H1 (cell line): ENCODE measurements at regions not wholly inside any gene's neighbourhood (a gene's known extent, or its start where the extent isn't known, plus 50 kb on each side); places are given as distances from the start of the nearest gene placed in this dataset.

Experiments
- CTCF ChIA-PET: fragments of 300-600 bp; sonication (Branson Sonifier 250); formaldehyde crosslinking; loops from one replicate; lab custom pipeline; 2021; ENCODE audit not compliant: partially characterized antibody; lab: Charles Lee
- POLR2A ChIA-PET: fragments of 300-600 bp; sonication (Branson Sonifier 250); formaldehyde crosslinking; loops from one replicate; lab custom pipeline; 2021; ENCODE audit warnings: inconsistent platforms; ENCODE audit not compliant: partially characterized antibody; lab: Charles Lee
- DNase-seq, 2 experiments: peaks; one replicate each; pipeline versions ENCODE4 v3.0.0 to v3.0.0-alpha.2; 2010 to 2022; ENCODE audit warnings: low spot score in 2 of 2, low read depth in 1 of 2, mixed read lengths in 1 of 2
- FAIRE-seq: peaks from 2 replicates; lab custom pipeline; 2011; peaks lifted over from hg19 to GRCh38; lab: Jason Lieb, UNC
- H2AFZ ChIP-seq: 2 replicates; pipeline ENCODE4 v1.8.1; 2012; ENCODE audit warnings: low read length, inconsistent platforms
- H2AK5ac ChIP-seq: 2 replicates; pipeline ENCODE4 v1.6.1; 2013; ENCODE audit warnings: low read depth, low read length
- H2BK120ac ChIP-seq: replicated peaks from 2 replicates; pipeline ENCODE3; 2013; ENCODE audit warnings: low read depth, low read length, inconsistent platforms
- H2BK12ac ChIP-seq: 2 replicates; pipeline ENCODE4 v1.6.1; 2013; ENCODE audit warnings: low read depth, low read length
- H2BK15ac ChIP-seq: 2 replicates; pipeline ENCODE4 v1.6.1; 2013; ENCODE audit warnings: low read length
- H2BK20ac ChIP-seq: 2 replicates; pipeline ENCODE4 v1.6.1; 2013; ENCODE audit warnings: low read length
- H2BK5ac ChIP-seq: 2 replicates; pipeline ENCODE4 v1.6.1; 2013; ENCODE audit warnings: low read depth, low read length
- H3K14ac ChIP-seq: 2 replicates; pipeline ENCODE4 v1.6.1; 2013; ENCODE audit warnings: inconsistent platforms; ENCODE audit not compliant: insufficient read length
- H3K18ac ChIP-seq: 2 replicates; pipeline ENCODE4 v1.6.1; 2013; ENCODE audit warnings: low read length; ENCODE audit errors: extremely low read depth
- H3K23ac ChIP-seq: 2 replicates; pipeline ENCODE4 v1.6.1; 2013; ENCODE audit warnings: inconsistent platforms; ENCODE audit not compliant: insufficient read length
- H3K23me2 ChIP-seq: 2 replicates; pipeline ENCODE4 v1.6.1; 2013; ENCODE audit warnings: low read depth, low read length
- H3K27ac ChIP-seq: 2 replicates; pipeline ENCODE4 v1.6.1; 2011; ENCODE audit warnings: low read depth, low read length, inconsistent platforms
- H3K27me3 ChIP-seq, 4 experiments: replicated peaks in 1 of 4; 1 replicate in 1 of 4; 2 replicates in 3 of 4; pipeline versions ENCODE4 v1.6.1 to v1.8.1; 2011 to 2013; ENCODE audit warnings: low read length in 3 of 4, mild to moderate bottlenecking in 3 of 4, inconsistent platforms in 2 of 4, mixed read lengths in 2 of 4, moderate library complexity in 1 of 4; ENCODE audit not compliant: control insufficient read depth in 3 of 4, insufficient read depth in 3 of 4; ENCODE audit errors: extremely low read depth in 1 of 4
- H3K36me3 ChIP-seq, 4 experiments: 2 replicates each; pipeline versions ENCODE4 v1.6.1 to v1.8.1; 2011 to 2013; ENCODE audit warnings: mild to moderate bottlenecking in 4 of 4, low read length in 3 of 4, moderate library complexity in 2 of 4, control low read depth in 1 of 4, inconsistent platforms in 1 of 4; ENCODE audit not compliant: insufficient read depth in 4 of 4, control insufficient read depth in 2 of 4
- H3K4ac ChIP-seq: replicated peaks from 2 replicates; pipeline ENCODE3; 2013; ENCODE audit warnings: low read length, low read depth, mixed read lengths, inconsistent platforms; ENCODE audit not compliant: insufficient read length
- H3K4me1 ChIP-seq, 4 experiments: replicated peaks in 1 of 4; 1 replicate in 1 of 4; 2 replicates in 3 of 4; pipeline versions ENCODE4 v1.6.1 to v1.8.1; 2011 to 2013; ENCODE audit warnings: low read length in 3 of 4, inconsistent platforms in 2 of 4, mixed read lengths in 1 of 4; ENCODE audit not compliant: insufficient read depth in 4 of 4, control insufficient read depth in 3 of 4
- H3K4me2 ChIP-seq, 2 experiments: 2 replicates each; pipeline versions ENCODE4 v1.6.1 to v1.8.1; 2011 to 2013; ENCODE audit warnings: low read depth in 2 of 2, low read length in 2 of 2, control low read depth in 1 of 2, inconsistent platforms in 1 of 2, mild to moderate bottlenecking in 1 of 2; ENCODE audit not compliant: insufficient read depth in 1 of 2
- H3K4me3 ChIP-seq, 4 experiments: fragments of 200-600, 300-600 bp in 1 of 4; sonication (generic), shearing (Covaris generic), sonication (Bioruptor Twin) in 1 of 4; 2 replicates each; pipeline versions ENCODE4 v1.5.1 to v1.8.1; 2011 to 2016; ENCODE audit warnings: low read length in 4 of 4, low read depth in 3 of 4, control low read depth in 2 of 4, inconsistent platforms in 2 of 4, mild to moderate bottlenecking in 2 of 4, mixed read lengths in 1 of 4, moderate library complexity in 1 of 4; ENCODE audit not compliant: insufficient read depth in 2 of 4; ENCODE audit errors: extremely low read depth in 1 of 4
- H3K56ac ChIP-seq: replicated peaks from 2 replicates; pipeline ENCODE3; 2013; ENCODE audit warnings: low read depth, mild to moderate bottlenecking, mixed read lengths, low read length, inconsistent platforms; ENCODE audit not compliant: insufficient read length
- H3K79me1 ChIP-seq: 2 replicates; pipeline ENCODE4 v1.6.1; 2013; ENCODE audit warnings: low read depth, low read length, control low read depth
- H3K79me2 ChIP-seq, 2 experiments: 2 replicates each; pipeline versions ENCODE4 v1.6.1 to v1.8.1; 2012 to 2013; ENCODE audit warnings: low read length in 2 of 2, mild to moderate bottlenecking in 2 of 2, inconsistent platforms in 1 of 2; ENCODE audit not compliant: insufficient read depth in 2 of 2, control insufficient read depth in 1 of 2
- H3K9ac ChIP-seq, 4 experiments: replicated peaks in 1 of 4; 1 replicate in 1 of 4; 2 replicates in 3 of 4; pipeline versions ENCODE4 v1.6.1 to v1.8.1; 2011 to 2013; ENCODE audit warnings: low read depth in 3 of 4, low read length in 3 of 4, control low read depth in 2 of 4, mild to moderate bottlenecking in 2 of 4, moderate library complexity in 2 of 4, inconsistent platforms in 1 of 4; ENCODE audit errors: extremely low read depth in 1 of 4
- H3K9me3 ChIP-seq, 2 experiments: 2 replicates each; pipeline versions ENCODE4 v1.6.1 to v1.8.1; 2012 to 2013; ENCODE audit warnings: mild to moderate bottlenecking in 2 of 2, moderate library complexity in 2 of 2, control low read depth in 1 of 2, inconsistent platforms in 1 of 2, low read depth in 1 of 2, low read length in 1 of 2, mixed read lengths in 1 of 2; ENCODE audit not compliant: insufficient read depth in 2 of 2
- H4K20me1 ChIP-seq, 2 experiments: replicated peaks in 1 of 2; 2 replicates each; pipeline versions ENCODE3 to v1.8.1; 2011 to 2013; ENCODE audit warnings: inconsistent platforms in 2 of 2, low read length in 2 of 2, mild to moderate bottlenecking in 1 of 2; ENCODE audit not compliant: insufficient read depth in 2 of 2, control insufficient read depth in 1 of 2
- H4K5ac ChIP-seq: 2 replicates; pipeline ENCODE4 v1.6.1; 2013; ENCODE audit warnings: low read length, low read depth, mixed read lengths, inconsistent platforms; ENCODE audit not compliant: insufficient read length
- H4K8ac ChIP-seq: 2 replicates; pipeline ENCODE4 v1.8.0; 2013; ENCODE audit warnings: mild to moderate bottlenecking, moderate library complexity, low read length, inconsistent platforms; ENCODE audit not compliant: insufficient read depth; ENCODE audit errors: extremely low read depth
- H4K91ac ChIP-seq: replicated peaks from 2 replicates; pipeline ENCODE3; 2013; ENCODE audit warnings: low read length, mixed read lengths, inconsistent platforms; ENCODE audit not compliant: insufficient read length
- POLR2AphosphoS5 ChIP-seq: IDR thresholded peaks from 2 replicates; pipeline ENCODE4 v1.6.1; 2011; ENCODE audit warnings: low read depth, low read length
- WGBS, 2 experiments: shearing (Covaris generic) in 1 of 2; methylation state at CpG; one replicate each; pipeline versions ENCODE4 v1.1.6 to v1.1.7; 2013 to 2015; ENCODE audit warnings: low lambda C conversion rate in 2 of 2, mixed read lengths in 2 of 2, inconsistent platforms in 1 of 2, low coverage in 1 of 2, missing lambda C conversion rate in 1 of 2; ENCODE audit not compliant: insufficient replicate concordance in 2 of 2, insufficient coverage in 1 of 2, insufficient read length in 1 of 2; ENCODE audit errors: extremely low coverage in 1 of 2, missing lambda C conversion rate in 1 of 2; 5-methylcytosine and 5-hydroxymethylcytosine counted together

DNA sequence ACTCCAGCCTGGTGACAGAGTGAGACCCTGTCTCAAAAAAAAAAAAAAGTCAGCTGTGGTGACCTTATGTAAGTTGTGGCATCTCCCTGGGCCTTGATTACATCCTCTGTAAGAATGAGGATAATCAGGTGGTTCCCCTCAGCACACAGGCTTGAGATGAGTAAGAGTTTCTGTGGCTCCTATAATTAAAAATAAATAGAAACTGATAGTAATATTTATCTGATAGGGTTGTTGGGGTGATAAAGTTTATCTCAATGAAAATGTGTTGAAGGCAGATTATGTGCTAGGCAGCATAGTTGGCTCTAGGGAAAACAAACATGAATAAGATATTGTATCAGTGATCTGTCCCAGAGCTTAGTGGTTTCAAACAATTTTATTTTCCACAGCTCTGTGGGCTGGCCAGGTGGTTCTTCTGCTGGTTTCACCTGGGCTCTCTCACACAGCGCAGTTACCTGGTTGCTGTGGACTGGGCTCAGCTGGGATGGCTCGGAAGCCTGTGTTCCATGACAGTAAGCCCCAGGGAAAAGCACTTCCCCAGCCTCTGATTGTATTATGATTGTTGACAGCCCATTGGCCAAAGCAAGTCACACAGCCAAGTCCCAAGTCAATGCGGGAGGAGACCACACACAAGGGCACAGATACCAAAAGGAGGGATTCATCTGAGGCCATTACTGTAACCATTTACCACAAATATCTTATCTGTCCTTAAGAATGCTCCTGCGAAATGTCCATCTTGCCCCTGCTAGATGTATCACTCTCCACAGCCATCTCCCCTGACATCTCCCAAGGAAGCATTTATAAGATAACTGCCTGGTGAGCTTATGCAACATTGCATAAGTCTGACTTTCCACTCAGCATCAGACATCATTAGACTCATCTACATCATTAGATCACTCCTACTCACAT is 151.7 kb downstream of the NUAK1 start:
- no peak overlapping the region for H3K9ac ChIP-seq
- no peak overlapping the region for H3K14ac ChIP-seq
- no peak overlapping the region for H3K4me3 ChIP-seq
- no peak for TF ChIP-seq POLR2AphosphoS5
- H3K27ac ChIP-seq: no peak overlapping the region
- no peaks in the 10 kb centered on the region for H3K79me2 ChIP-seq
- H2BK5ac ChIP-seq: no peak overlapping the region
- no peak overlapping the region for H4K5ac ChIP-seq
- no peak overlapping the region for H2BK12ac ChIP-seq
- ChIA-PET CTCF (interaction anchor here (0.6 kb wide), 1 partner anchor 231 kb away, joined by 4 read pairs; no protein-coding TSS in a partner anchor), POLR2A (no interaction called here)
- no peak overlapping the region for H3K56ac ChIP-seq
- no peak overlapping the region for H3K4ac ChIP-seq
- no peaks in the 10 kb centered on the region for H3K79me1 ChIP-seq
- 65% methylated on average over 4 of the region's 4 CpGs; no CpG with 5 or more reads in 1 of the 2 experiments for WGBS, 2 experiments
- no peak for FAIRE-seq
- no peak for DNase-seq
- H2AK5ac ChIP-seq: no peak overlapping the region
- H3K4me1 ChIP-seq: no peaks in the 10 kb centered on the region; a peak in 1 of 7 replicates
- H2BK20ac ChIP-seq: no peak overlapping the region
- no peaks in the 10 kb centered on the region for H3K36me3 ChIP-seq
- H4K91ac ChIP-seq: no peak overlapping the region
- no peaks in the 10 kb centered on the region for H3K27me3 ChIP-seq
- no peak overlapping the region for H3K18ac ChIP-seq
- H3K9me3 ChIP-seq: no peaks in the 10 kb centered on the region
- H3K4me2 ChIP-seq: no peak overlapping the region
- no peak overlapping the region for H2BK15ac ChIP-seq
- no peaks in the 10 kb centered on the region for H4K20me1 ChIP-seq
- no peak overlapping the region for H4K8ac ChIP-seq
- no peak overlapping the region for H2BK120ac ChIP-seq
- H3K23me2 ChIP-seq: no peaks in the 10 kb centered on the region; the same call in 1 of the 2 replicates
- H3K23ac ChIP-seq: no peak overlapping the region
- H2AFZ ChIP-seq: no peak overlapping the region
